GM13976 (cell line): ENCODE measurements at regions not wholly inside any gene's neighbourhood (a gene's known extent, or its start where the extent isn't known, plus 50 kb on each side); places are given as distances from the start of the nearest gene placed in this dataset.
"Not testable (repeated sequence)": the region's sequence is repeated elsewhere in the genome, so short reads cannot be mapped to it uniquely, and the experiment has no call there.

Experiments
- DNase-seq: peaks from one replicate; pipeline ENCODE4 v3.0.0; 2012; ENCODE audit warnings: low spot score
- in situ Hi-C: fragments of 300-500 bp; cut with MboI; formaldehyde crosslinking; loops from one replicate; pipeline ENCODE4 v1.12.0; 2022; ENCODE audit warnings: low sequenced_read_pairs, mixed read lengths, inconsistent platforms; ENCODE audit not compliant: unreplicated experiment
- TF ChIP-seq, protein P1 (sequence below): IDR thresholded peaks from 2 replicates; pipeline ENCODE4 v1.5.1; 2012; ENCODE audit warnings: borderline replicate concordance, mild to moderate bottlenecking; ENCODE audit not compliant: insufficient read depth; ENCODE audit errors: extremely low read depth, missing control alignments, control extremely low read depth

DNA sequence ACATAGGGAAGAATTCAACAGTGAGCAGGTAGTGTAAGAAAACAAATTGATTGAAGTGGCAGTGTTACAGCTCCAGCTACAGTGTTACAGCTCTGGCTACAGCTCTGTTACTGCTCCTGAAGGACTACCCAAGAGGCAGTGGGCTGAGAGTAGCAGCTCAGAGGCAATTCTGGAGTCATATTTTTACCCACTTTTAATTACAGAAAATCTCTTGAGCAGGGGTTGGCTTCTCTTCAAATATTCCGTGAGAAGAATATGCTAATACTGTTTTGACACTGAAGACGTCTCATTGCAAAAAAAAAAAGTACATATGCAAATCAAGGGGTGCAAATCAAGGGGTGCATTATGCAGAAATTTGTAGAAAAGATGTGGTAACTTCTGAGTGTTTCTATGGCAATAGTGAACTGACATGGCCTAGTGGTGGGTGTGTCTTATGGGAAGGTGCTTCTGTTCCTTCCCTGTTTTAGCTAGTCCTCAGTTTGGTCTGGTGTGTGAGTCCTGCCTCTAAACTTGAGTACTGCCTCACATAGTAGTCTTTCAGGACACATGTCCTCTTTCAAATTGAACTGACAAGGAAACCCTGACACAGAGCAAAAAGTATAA, 630.8 kb upstream of the AMELY start:
- in situ Hi-C loops, result no loop called here
- DNase-seq, result no peak
- TF ChIP-seq, protein P1, sequence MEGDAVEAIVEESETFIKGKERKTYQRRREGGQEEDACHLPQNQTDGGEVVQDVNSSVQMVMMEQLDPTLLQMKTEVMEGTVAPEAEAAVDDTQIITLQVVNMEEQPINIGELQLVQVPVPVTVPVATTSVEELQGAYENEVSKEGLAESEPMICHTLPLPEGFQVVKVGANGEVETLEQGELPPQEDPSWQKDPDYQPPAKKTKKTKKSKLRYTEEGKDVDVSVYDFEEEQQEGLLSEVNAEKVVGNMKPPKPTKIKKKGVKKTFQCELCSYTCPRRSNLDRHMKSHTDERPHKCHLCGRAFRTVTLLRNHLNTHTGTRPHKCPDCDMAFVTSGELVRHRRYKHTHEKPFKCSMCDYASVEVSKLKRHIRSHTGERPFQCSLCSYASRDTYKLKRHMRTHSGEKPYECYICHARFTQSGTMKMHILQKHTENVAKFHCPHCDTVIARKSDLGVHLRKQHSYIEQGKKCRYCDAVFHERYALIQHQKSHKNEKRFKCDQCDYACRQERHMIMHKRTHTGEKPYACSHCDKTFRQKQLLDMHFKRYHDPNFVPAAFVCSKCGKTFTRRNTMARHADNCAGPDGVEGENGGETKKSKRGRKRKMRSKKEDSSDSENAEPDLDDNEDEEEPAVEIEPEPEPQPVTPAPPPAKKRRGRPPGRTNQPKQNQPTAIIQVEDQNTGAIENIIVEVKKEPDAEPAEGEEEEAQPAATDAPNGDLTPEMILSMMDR, result no peak

DNA sequence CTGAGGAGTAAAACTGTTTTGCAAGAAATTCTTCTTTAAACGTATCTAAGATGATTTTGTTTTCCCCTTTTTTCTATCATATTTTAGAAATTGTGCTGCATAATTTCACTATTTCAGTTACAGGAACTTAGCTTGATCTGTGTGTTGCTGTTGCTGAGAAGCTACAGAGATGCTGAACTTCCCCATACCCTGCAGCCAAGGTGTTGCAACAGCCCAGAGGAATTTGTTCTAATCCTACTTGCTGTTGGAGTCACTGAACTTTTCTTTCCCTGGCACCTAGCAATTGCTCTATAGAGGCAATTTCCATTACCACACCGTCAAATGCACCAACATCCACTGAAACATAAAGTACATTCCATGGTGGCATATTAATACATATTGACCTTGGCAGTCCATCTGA, 617.8 kb upstream of the AMELY start:
- TF ChIP-seq, protein P1, result no peak
- in situ Hi-C loops, result no loop called here
- no peak for DNase-seq

DNA sequence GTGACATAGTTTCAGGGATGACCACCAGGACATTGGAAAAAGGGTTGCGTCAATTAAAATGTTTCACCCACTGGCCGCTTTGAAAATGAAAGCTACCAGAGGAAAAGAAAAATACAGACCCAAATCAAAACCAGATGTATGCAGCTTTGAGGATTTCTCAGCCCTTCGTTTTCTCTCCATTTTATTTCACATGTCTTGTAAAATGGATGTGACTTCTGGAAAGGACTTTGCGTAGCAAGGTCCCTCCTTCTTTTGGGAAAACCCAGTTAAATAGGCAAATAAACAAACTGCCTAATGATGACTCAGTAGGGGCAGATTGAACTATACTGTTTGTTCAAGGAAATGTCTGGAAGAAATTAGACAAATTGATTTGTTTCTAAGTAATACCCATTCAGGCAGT, 616.0 kb upstream of the AMELY start:
- in situ Hi-C loops, DNase-seq: not testable (repeated sequence)

DNA sequence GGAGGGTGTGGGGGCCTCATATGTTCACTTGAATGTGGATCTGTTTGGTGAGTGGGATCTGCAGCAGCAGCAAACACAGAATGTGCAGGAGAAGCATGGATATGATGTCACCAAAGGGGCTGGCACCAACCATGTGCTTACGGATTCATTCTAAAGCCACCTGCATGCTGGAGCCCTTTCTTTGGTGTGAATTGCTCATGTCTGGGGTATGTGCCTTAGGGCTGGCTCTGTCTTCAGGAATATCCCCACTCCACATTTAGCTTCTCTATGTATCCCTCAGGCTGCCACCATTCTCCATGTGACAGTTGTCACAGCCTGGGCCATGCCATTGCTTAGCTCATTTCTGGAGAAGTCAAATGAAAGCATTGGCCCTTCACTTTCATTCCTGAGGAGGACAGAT, 606.8 kb upstream of the AMELY start:
- in situ Hi-C loops, result no loop called here
- TF ChIP-seq, protein P1, result no peak
- DNase-seq, result no peak

DNA sequence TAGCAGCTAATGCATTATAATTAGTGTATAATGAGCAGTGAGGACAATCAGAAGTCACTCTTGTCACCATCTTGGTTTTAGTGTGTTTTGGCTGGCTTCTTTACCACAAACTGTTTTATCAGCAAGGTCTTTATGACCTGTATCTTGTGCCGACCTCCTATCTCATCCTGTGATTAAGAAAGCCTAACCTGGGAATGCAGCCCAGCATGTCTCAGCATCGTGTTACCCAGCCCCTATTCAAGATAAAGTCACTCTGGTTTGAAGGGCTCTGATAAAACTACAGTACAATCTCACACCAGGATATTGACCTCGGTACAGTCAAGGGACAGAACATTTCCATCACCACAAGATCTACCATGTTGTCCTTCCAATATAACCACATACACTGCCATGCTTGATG, 604.7 kb upstream of the AMELY start:
- TF ChIP-seq, protein P1, result no peak
- in situ Hi-C loops, result no loop called here
- DNase-seq, result no peak

DNA sequence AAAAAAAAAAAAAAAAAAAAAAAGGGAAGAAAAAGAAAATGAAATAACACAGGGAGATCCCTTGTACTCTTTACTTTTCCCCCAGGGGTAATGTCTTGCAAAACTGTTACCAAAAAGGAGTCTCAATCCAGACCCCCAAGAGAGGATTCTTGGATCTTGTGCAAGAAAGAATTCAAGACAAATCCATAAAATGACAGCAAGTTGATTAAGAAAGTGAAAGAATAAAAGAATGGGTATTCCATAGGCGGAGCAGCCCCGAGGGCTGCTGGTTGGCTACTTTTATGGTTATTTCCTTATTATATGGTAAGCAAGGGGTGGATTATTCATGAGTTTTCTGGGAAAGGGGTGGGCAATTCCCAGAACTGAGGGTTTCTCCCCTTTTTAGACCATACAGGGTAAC, 604.3 kb upstream of the AMELY start:
- TF ChIP-seq, protein P1, result no peak
- no peak for DNase-seq
- in situ Hi-C loops, result no loop called here

DNA sequence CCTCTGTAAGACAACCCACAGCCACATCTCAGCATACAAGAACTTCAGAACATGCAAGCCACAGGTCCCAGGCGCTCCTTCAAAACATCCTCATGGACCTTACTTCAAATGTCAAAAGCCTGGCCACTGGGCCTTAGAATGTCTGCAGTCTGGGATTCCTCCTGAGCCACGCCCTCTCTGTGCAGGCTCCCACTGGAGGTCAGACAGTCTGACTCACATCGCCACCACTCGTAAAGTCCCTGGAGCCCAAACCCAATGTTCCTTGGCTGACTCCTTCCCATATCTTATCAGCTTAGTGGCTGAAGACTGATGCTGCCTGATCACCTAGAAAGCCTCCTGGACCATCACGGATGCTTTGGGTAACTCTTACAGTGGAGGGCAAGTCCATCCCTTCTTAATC, 591.3 kb upstream of the AMELY start:
- in situ Hi-C loops, result no loop called here
- DNase-seq, result no peak
- TF ChIP-seq, protein P1, result no peak
